Adrenal gland (tissue), 9 donors: ENCODE measurements at regions not wholly inside any gene's neighbourhood (a gene's known extent, or its start where the extent isn't known, plus 50 kb on each side); places are given as distances from the start of the nearest gene placed in this dataset.

ENCODE experiments used
- DNase-seq, 7 donors: peaks; one replicate each; pipeline ENCODE4 v3.0.0-alpha.2; 2019 to 2020
- H3K27ac ChIP-seq, 5 donors: fragments of 200-600 bp; sonication (generic) in 4 of 5; 1 replicate in 3 of 5; 2 replicates in 2 of 5; pipeline versions ENCODE4 v1.5.1 to v1.8.0; 2016 to 2020; ENCODE audit warnings: mild to moderate bottlenecking in 1 of 5
- H3K27me3 ChIP-seq: fragments of 200-600 bp; 2 replicates; pipeline ENCODE4 v1.8.0; 2021
- H3K36me3 ChIP-seq, 2 donors: fragments of 200-600 bp; replicated peaks in 1 of 2; 1 replicate in 1 of 2; 2 replicates in 1 of 2; pipeline versions ENCODE4 v1.5.1 to v1.8.0; 2018 to 2022
- H3K4me1 ChIP-seq, 2 donors: fragments of 200-600 bp; replicated peaks in 1 of 2; 1 replicate in 1 of 2; 2 replicates in 1 of 2; pipeline versions ENCODE4 v1.5.1 to v1.8.0; 2018 to 2021
- H3K4me3 ChIP-seq, 4 donors: fragments of 200-600 bp; sonication (generic) in 3 of 4; one replicate each; pipeline ENCODE4 v1.5.1; 2016 to 2018
- H3K9me3 ChIP-seq, 3 donors: fragments of 200-600 bp; sonication (generic) in 1 of 3; replicated peaks in 1 of 3; 1 replicate in 2 of 3; 2 replicates in 1 of 3; pipeline versions ENCODE4 v1.5.1 to v1.8.0; 2016 to 2021
- POLR2A ChIP-seq, 2 donors: fragments of 450-650 bp; IDR thresholded peaks; one replicate each; pipeline ENCODE4 v1.6.1; 2017; ENCODE audit warnings: antibody characterized with exemption in 2 of 2, mild to moderate bottlenecking in 2 of 2, moderate library complexity in 1 of 2
- WGBS, 4 donors: extraction: QIAGEN DNeasy Blood & Tissue Kit in 2 of 4; methylation state at CpG; one replicate each; pipeline versions ENCODE4 v1.1.5 to v1.1.7; 2013 to 2017; 5-methylcytosine and 5-hydroxymethylcytosine counted together
- intact Hi-C, 2 donors: fragments of 100-400 bp; cut with DNase I; formaldehyde crosslinking; loops; one replicate each; pipeline versions ENCODE4 v1.14.1 to v1.15.0; 2022 to 2023
- TF ChIP-seq, protein P1 (sequence below), 6 experiments: fragments of 450-650 bp in 4 of 6; fragments of 200-600 bp in 2 of 6; sonication (generic) in 1 of 6; IDR thresholded peaks; 1 replicate in 5 of 6; 2 replicates in 1 of 6; pipeline versions ENCODE4 v1.5.1 to v1.8.0; 2016 to 2021; ENCODE audit warnings: antibody characterized with exemption in 6 of 6, mild to moderate bottlenecking in 2 of 6, moderate library complexity in 1 of 6
- donor health status: healthy with polysubstance abuse.
- donor health status: Bipolar disorder and iron deficiency.
- donor health status: DM: yes; HTN: yes; CAD: no.
- donor health status: DM: no; HTN: no; CAD: no.
- donor health status: DM: no; HTN: no; CAD: no.

GRCh38 chr2:67169417-67170140, 227.6 kb upstream of the ETAA1 start:
- DNase-seq = no peak
- H3K9me3 ChIP-seq = no peaks in the 10 kb centered on the region
- no peaks in the 10 kb centered on the region for H3K36me3 ChIP-seq
- H3K4me1 ChIP-seq = no peaks in the 10 kb centered on the region
- no peak for TF ChIP-seq POLR2A (IDR thresholded peaks at IDR 0.05)
- TF ChIP-seq, protein P1, sequence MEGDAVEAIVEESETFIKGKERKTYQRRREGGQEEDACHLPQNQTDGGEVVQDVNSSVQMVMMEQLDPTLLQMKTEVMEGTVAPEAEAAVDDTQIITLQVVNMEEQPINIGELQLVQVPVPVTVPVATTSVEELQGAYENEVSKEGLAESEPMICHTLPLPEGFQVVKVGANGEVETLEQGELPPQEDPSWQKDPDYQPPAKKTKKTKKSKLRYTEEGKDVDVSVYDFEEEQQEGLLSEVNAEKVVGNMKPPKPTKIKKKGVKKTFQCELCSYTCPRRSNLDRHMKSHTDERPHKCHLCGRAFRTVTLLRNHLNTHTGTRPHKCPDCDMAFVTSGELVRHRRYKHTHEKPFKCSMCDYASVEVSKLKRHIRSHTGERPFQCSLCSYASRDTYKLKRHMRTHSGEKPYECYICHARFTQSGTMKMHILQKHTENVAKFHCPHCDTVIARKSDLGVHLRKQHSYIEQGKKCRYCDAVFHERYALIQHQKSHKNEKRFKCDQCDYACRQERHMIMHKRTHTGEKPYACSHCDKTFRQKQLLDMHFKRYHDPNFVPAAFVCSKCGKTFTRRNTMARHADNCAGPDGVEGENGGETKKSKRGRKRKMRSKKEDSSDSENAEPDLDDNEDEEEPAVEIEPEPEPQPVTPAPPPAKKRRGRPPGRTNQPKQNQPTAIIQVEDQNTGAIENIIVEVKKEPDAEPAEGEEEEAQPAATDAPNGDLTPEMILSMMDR (IDR thresholded peaks at IDR 0.05) = no peak
- no peak overlapping the region for H3K27ac ChIP-seq
- WGBS, 4 donors = 90 to 94% (median 93%) methylated on average over 6 of the region's 6 CpGs
- H3K27me3 ChIP-seq = no peaks in the 10 kb centered on the region
- intact Hi-C loops = no loop called here
- no peak overlapping the region for H3K4me3 ChIP-seq

- H3K27ac ChIP-seq = no peak overlapping the region
- H3K36me3 ChIP-seq = no peaks in the 10 kb centered on the region
- H3K4me3 ChIP-seq = no peak overlapping the region
- no peaks in the 10 kb centered on the region for H3K9me3 ChIP-seq
- H3K4me1 ChIP-seq = no peaks in the 10 kb centered on the region
- no peak for TF ChIP-seq POLR2A (IDR thresholded peaks at IDR 0.05)
- TF ChIP-seq, protein P1 (IDR thresholded peaks at IDR 0.05) = no peak
- DNase-seq = no peak
- 92 to 97% (median 96%) methylated on average over 3 of the region's 3 CpGs for WGBS, 4 donors
- no peaks in the 10 kb centered on the region for H3K27me3 ChIP-seq
- intact Hi-C loops = no loop called here
Observed at GRCh38 chr2:67179526-67179925, 217.6 kb upstream of the ETAA1 start.

DNA sequence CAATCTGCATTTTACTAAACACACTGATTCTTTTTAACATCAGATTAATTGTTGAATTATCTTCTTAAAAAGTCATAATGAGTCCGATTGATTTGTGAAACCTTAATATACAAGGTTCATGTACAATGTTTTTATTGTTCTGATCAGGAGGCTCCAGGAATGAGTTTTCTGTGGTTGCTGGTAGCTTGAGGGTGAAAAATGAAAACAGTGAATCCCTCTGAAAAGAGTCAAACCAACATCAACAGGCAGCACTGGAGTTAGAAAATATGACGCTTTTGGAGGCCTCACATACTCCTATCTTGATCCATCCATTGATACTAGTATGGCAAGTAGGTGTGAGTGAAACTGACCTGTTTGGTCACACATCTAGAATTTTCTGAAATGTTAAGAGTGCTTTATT, 216.3 kb upstream of the ETAA1 start:
- DNase-seq = no peak
- no peaks in the 10 kb centered on the region for H3K27me3 ChIP-seq
- intact Hi-C loops = no loop called here
- TF ChIP-seq POLR2A (IDR thresholded peaks at IDR 0.05) = no peak
- TF ChIP-seq, protein P1 (IDR thresholded peaks at IDR 0.05) = no peak
- H3K4me1 ChIP-seq = no peaks in the 10 kb centered on the region
- H3K9me3 ChIP-seq = no peaks in the 10 kb centered on the region
- 47 to 68% (median 65%) methylated on average over 2 of the region's 2 CpGs for WGBS, 4 donors
- no peak overlapping the region for H3K4me3 ChIP-seq
- H3K27ac ChIP-seq = no peak overlapping the region
- no peaks in the 10 kb centered on the region for H3K36me3 ChIP-seq

GRCh38 chr2:67182884-67183283, 214.2 kb upstream of the ETAA1 start:
- 64 to 69% (median 67%) methylated on average over 2 of the region's 2 CpGs for WGBS, 4 donors
- Histone ChIP-seq H3K27me3 (no peaks in the 10 kb centered on the region), H3K36me3 (no peaks in the 10 kb centered on the region), H3K4me3 (no peak overlapping the region), H3K4me1 (no peaks in the 10 kb centered on the region), H3K27ac (no peak overlapping the region), H3K9me3 (no peaks in the 10 kb centered on the region)
- TF ChIP-seq, protein P1 (IDR thresholded peaks at IDR 0.05) = no peak
- TF ChIP-seq POLR2A (IDR thresholded peaks at IDR 0.05) = no peak
- intact Hi-C loops = no loop called here
- no peak for DNase-seq
